GM13977 (cell line): ENCODE measurements at regions not wholly inside any gene's neighbourhood (a gene's known extent, or its start where the extent isn't known, plus 50 kb on each side); places are given as distances from the start of the nearest gene placed in this dataset.

Experiments used
- DNase-seq: peaks from one replicate; pipeline ENCODE4 v3.0.0; 2012; ENCODE audit warnings: low spot score
- in situ Hi-C: fragments of 300-500 bp; cut with MboI; formaldehyde crosslinking; loops from one replicate; pipeline ENCODE4 v1.12.0; 2022; ENCODE audit warnings: low sequenced_read_pairs, low pct_unique_long_range_greater_than_20kb, mixed read lengths, inconsistent platforms; ENCODE audit not compliant: unreplicated experiment
- TF ChIP-seq, protein P1 (sequence below): IDR thresholded peaks from 2 replicates; pipeline ENCODE4 v1.5.1; 2012; ENCODE audit warnings: mild to moderate bottlenecking, control low read depth; ENCODE audit not compliant: insufficient read depth; ENCODE audit errors: extremely low read depth, missing control alignments

DNA sequence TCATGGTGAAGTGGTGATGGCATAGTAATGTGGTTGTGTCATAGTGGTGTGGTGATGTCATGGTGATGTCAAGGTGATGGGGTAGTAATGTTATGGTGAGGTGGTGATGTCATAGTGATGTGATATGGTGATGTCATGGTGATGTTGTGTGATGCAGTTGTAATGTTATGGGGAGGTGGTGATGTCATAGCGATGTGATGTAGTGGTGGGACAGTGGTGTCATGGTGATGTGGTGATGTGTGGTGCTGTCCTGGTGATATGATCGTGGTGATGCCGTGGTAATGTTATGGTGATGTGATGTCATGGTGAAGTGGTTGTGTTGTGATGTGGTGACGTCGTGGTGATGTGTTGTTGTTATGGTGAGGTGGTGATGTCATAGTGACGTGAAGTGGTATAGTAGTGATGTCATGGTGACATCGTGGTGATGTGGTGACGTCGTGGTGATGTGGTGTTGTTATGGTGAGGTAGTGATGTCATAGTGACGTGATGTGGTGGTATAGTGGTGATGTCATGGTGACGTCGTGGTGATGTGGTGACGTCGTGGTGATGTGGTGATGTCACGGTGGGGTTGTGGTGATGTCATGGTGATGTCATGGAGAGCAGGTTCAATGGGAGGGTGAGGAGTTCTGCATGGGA is 242.7 kb upstream of the MYT1L start:
- TF ChIP-seq, protein P1, sequence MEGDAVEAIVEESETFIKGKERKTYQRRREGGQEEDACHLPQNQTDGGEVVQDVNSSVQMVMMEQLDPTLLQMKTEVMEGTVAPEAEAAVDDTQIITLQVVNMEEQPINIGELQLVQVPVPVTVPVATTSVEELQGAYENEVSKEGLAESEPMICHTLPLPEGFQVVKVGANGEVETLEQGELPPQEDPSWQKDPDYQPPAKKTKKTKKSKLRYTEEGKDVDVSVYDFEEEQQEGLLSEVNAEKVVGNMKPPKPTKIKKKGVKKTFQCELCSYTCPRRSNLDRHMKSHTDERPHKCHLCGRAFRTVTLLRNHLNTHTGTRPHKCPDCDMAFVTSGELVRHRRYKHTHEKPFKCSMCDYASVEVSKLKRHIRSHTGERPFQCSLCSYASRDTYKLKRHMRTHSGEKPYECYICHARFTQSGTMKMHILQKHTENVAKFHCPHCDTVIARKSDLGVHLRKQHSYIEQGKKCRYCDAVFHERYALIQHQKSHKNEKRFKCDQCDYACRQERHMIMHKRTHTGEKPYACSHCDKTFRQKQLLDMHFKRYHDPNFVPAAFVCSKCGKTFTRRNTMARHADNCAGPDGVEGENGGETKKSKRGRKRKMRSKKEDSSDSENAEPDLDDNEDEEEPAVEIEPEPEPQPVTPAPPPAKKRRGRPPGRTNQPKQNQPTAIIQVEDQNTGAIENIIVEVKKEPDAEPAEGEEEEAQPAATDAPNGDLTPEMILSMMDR = no peak
- DNase-seq = no peak
- in situ Hi-C loops = no loop called here

GRCh38 chr2:2573205-2573604 is 242.1 kb upstream of the MYT1L start:
- TF ChIP-seq, protein P1 = no peak
- in situ Hi-C loops = no loop called here
- DNase-seq = no peak

DNA sequence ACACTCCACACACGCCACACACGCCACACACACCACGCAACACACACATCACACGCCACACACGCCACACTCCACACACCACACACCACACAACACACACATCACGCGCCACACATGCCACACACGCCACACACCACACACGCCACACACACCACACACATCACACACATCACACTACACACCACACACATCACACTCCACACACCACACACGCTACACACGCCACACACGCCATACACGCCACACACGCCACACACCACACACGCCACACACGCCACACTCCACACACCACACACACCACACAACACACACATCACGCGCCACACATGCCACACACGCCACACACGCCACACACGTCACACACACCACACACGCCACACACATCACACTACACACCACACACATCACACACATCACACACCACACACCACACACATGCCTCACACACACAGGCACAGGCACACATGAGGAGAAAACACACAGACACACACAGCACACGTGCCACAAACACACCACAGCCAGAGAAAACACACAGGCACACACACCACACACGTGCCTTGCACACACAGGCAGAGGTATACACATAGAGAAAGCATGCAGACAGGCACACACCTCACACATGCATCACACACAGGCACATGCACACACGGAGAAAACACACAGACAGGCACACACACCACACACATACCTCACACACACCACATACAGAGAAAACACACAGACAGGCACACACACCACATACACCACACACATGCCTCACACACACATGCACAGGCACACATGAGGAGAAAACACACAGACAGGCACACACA is 241.5 kb upstream of the MYT1L start:
- TF ChIP-seq, protein P1 = no peak
- in situ Hi-C loops = no loop called here

DNA sequence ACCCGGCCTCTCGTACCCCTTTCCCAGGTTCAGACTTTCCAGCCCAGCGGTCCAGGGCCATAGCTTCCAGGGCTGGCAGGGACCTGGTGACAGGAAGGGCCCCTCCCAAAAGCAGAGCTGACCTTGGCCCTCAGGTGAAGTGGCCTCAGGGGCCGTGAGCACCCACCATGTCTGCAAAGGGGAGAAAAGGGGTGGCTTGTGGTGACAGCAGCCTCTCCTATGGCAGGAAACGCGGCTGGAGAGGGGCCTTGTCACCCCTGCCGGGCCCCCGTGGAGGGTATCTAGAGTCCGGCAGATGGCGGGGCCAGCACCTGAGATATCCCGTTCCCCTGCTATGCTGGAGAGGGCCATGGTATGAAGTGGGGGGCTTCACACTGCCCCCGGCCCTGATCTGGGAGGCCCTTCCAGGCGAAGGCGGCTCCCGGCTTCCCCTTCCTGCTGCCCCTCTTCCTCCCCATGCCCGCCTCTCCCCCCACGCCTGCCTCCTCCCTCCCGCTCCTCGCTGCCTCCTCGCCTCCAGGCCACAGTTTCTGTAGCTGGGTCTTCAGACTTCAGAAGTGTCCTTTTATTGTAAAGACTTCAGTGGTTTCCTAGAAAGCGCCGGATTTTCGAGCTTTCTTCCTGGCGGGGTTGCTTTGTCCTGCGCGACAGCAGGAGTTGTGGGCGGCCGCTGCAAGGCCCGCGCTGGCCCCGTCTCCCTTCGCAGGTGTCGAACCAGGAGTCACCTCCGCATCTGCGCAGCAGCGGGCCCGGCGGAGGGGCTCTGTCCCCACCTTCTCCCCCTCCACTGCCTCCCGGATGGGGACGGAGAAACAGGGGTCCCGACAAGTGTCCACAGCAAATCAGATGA is 240.5 kb upstream of the MYT1L start:
- no peak for DNase-seq
- TF ChIP-seq, protein P1 = no peak
- in situ Hi-C loops = no loop called here

More for the DNA sequence above, 241.5 kb upstream of the MYT1L start:
- no peak for DNase-seq

DNA sequence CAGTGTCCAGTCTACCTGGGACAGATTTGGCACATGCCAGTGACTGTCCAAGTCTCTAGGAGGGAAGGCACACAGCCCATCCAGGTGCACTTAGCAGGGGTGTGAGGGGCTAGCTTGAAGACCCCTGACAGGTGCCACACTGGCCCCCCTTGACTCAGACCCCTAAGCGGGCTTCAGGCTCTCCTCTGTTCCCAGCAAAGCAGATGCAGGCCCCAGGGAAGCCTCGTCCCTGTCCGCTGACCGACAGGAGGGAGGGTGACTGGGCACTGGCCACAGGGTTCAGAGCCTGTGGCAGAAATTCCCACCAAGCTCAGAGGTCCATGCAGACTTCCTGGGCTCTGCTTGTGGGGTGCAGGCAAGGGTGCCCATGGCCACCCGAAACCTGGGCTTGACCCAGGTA is 239.8 kb upstream of the MYT1L start:
- in situ Hi-C loops = no loop called here
- TF ChIP-seq, protein P1 = no peak
- DNase-seq = no peak

DNA sequence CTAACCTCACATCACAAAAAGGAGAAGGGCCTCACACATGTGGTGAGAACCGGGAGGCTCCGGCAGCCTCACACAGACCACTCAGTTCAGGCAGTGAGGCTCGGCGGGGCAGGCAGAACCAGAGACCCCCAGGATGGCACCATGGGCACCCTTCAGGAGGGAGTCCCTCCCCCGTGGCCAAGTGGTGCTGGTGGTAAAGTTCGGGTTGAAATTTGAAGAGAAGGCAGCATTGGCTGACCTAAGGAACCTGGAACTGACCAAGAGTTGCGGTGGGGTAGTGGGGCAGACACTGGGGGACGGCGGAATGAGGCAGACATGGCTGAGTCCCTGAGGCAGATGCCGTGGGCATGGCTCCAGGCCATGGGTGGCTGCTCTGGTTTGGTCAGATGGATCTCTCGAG is 239.3 kb upstream of the MYT1L start:
- in situ Hi-C loops = no loop called here
- TF ChIP-seq, protein P1 = no peak
- DNase-seq = no peak
